CD4-positive, alpha-beta T cell treated with Interleukin-17A for 1 hour (primary cell): ENCODE measurements at regions not wholly inside any gene's neighbourhood (a gene's known extent, or its start where the extent isn't known, plus 50 kb on each side); places are given as distances from the start of the nearest gene placed in this dataset.
"Not testable (repeated sequence)": the region's sequence is repeated elsewhere in the genome, so short reads cannot be mapped to it uniquely, and the experiment has no call there.

ENCODE experiments used
- DNase-seq: peaks from one replicate; pipeline ENCODE4 v3.0.0-alpha.2; 2020

DNA sequence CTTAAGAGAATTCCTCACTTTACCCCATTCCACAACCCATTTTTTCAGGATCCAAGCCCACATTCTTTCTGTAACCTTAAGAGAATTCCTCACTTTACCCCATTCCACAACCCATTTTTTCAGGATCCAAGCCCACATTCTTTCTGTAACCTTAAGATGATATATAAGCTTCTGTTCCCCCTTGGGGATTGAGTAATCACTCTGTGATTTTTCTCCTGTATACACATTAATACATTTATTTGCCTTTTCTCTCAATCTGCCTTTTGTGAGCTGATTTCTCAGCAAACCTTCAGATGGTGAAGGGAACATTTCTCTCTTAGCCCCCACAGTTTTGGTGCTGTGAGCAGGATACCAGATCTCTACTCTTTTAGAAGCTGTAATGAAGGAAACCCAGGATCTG lies 494.1 kb downstream of the TMEM135 start:
- not testable (repeated sequence) for DNase-seq

DNA sequence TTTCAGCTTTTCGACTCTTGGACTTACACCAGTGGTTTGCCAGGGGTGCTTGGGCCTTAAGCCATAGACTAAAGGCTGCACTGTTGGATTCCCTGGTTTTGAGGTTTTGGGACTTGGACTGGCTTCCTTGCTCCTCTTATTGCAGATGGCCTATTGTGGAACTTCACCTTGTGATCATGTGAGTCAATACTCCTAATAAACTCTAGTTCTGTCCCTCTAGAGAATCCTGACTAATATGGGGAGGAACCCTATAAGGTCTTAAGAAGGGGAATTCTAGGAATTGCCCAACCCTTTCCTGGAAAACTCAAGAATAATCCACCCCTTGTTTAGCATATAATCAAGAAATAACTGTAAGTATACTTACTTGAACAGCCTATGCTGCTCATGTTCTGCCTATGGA lies 491.8 kb downstream of the TMEM135 start:
- no peak for DNase-seq

DNA sequence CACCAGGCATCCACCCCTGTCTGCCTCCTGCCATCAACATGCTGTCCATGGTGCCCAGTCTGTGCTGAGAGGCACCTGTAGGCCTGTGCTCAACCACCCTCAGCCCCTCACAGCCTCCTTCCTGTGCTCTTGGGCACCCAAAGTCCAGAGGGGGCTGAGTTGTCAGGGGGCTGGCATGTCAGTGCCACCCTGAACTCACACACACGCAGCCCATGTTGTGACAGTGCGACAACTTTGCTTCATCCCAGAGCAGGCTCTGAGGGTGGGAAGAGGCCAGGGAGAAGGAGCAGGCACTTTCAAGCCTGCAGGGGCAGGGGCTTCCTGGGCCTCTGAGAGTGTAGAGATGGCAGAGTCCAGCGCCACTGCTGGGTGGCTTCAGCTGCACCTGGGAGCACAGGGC lies 491.0 kb downstream of the TMEM135 start:
- DNase-seq, result no peak

DNA sequence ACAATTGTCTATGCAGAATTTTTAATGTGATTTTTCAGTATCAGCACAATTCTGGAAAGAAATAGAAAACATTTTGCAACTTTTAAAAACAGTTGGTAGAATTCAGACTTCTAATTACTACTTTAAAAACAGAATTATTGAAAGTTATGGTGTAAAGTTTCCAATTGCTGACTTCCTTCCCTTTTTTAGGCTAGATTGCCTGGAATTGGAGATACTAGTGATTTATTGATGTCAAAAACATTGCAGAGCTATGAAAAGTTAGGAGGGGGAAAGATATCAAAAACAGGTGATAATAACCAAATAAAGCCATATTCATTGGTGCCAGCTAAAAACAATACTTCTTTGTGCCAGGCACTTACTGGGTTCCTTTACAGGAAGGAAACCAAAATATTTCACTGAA lies 485.5 kb downstream of the TMEM135 start:
- DNase-seq, result no peak

DNA sequence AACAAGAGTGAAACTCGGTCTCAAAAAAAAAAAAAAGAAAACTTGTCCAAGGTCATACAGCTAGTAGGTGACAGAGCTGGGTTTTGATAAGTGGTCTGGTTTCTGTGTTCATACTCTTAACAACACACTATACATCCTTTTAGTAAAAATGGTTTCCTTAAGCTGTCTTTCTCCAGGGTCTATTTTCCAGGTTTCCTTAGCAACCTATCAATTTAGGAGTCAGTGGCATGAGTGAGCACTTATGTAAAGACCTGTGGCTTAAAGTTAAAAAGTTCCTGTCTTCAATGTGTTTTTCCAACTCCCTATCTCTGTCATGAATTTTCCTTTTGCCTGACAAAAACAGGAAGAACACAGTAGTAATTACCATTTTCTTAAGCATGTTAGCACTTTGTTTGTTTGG lies 480.5 kb downstream of the TMEM135 start:
- DNase-seq, result no peak

DNA sequence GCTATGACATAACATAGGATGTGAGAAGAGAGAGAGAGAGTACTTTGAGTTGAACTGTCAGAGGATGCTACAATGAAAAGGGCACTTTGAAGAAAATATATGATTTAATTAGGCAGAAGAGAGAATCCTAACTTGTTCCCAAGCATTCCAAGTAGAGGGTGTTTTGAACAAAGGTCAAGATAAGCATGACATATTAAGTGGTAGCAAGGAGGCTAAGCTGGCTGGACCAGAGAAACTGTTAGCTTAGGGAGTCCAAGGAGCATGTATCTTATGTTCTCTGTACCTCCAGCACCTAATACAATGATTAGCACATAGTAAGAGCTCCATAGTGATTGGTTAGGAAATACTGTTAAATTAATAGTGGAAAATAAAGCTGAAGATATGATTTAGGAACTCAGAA lies 479.6 kb downstream of the TMEM135 start:
- DNase-seq, result no peak

DNA sequence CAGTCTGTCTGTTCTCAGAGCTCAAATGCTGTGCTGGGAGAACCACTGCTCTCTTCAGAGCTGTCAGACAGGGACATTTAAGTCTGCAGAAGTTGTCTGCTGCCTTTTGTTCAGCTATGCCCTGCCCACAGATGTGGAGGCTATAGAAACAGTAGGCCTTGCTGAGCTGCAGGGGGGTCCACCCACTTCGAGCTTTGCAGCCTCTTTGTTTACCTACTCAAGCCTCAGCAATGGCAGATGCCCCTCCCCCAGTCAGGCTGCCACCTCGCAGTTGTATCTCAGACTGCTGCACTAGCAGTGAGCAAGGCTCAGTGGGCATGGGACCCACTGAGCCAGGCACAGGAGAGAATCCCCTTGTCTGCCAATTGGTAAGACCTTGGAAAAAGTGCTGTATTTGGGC lies 470.0 kb downstream of the TMEM135 start:
- not testable (repeated sequence) for DNase-seq

DNA sequence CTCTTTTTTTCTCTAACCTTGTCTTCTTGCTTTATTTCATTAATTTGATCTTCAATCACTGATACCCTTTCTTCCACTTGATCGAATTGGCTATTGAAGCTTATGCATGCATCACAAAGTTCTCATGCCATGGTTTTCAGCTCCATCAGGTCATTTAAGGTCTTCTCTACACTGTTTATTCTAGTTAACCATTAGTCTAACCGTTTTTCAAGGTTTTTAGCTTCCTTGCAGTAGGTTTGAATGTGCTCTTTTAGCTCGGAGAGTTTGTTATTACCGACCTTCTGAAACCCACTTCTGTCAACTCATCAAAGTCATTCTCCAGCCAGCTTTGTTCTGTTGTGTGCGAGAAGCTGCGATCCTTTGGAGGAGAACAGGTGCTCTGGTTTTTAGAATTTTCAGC lies 469.2 kb downstream of the TMEM135 start:
- DNase-seq, result not testable (repeated sequence)

DNA sequence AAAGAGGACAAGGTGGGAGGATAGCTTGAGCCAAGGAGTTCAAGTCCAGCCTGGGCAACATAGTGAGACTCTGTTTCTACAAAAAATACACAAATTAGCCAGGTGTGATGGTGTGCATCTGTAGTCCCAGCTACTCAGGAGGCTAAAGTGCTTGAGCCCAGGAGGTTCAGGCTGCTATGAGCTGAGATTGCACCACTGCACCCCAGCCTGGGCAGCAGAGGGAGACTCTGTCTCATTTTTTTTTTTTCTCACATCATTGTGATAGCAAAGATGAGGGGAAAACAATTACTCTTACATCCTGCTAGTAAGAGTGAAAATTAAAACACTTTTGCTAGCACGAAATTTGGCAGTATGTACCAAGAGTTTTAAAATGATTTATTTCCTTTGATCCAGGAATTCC lies 463.7 kb downstream of the TMEM135 start:
- DNase-seq, result no peak

DNA sequence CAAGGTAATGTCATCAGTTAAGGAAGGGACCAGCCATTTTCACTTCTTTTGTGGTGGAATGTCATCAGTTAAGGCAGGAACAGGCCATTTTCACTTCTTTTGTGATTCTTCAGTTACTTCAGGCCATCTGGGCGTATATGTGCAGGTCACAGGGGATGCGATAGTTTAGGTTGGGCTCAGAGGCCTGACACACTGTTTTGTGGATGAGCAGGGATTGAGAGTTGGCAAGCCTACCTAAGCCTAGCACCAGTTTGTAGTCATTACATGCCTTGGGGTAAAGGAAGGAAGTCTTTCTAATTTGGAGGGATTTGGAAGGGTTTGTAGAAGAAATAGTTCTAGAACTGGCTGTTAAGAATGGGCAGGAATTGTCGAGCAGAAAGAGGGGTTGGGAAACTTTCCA lies 457.2 kb downstream of the TMEM135 start:
- DNase-seq, result not testable (repeated sequence)

DNA sequence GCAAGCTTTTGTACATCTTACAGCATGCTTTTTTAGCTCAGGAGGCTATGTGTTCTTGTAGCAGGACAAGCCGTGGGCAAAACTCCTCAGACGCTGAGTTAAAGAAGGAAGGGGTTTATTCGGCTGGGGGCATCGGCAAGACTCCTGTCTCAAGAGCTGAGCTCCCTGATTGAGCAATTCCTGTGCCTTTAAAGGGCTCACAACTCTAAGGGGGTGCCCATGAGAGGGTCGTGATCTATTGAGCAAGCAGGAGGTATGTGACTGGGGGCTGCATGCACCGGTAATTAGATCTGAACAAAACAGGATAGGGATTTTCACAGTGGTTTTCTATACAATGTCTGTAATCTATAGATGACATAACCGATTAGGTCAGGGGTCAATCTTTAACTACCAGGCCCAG lies 456.3 kb downstream of the TMEM135 start:
- DNase-seq, result not testable (repeated sequence)

DNA sequence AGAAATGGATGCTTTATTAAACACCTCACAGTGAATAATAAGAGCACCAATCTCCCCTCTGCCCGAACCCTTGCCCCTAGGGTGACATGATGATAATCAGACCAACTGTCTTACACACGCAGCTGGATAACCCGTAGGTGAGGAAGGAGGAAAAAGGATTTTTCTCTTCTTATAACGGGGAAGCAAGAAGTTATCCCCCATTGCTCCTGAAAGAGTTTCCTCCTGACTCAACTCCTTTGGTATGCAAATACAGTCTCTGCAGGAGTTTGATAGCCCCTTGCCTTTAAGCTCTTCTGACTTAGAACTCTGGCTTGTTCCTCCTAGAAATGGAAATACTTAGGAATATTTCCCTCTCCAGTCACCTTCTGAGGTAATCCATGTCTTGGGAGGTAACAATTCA lies 455.8 kb downstream of the TMEM135 start:
- no peak for DNase-seq

DNA sequence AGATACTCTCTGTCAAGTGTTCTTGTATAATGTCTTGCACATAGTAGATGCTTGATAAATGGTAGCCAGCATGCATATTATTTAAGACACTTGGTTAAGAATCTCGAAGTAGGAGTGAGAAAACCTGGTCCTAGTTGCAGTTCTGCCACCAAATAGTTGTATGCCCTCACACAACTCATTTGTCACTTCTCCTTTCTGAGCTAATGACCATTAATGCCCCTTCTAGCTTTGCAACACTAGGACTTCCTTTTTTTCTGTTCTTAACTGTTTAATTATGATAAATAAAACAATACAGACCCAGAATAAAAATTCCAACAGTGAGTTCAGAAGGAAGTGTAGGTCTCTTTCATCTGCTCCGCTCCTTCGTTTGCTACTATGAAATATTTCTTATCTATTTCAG lies 453.6 kb downstream of the TMEM135 start:
- DNase-seq, result no peak

DNA sequence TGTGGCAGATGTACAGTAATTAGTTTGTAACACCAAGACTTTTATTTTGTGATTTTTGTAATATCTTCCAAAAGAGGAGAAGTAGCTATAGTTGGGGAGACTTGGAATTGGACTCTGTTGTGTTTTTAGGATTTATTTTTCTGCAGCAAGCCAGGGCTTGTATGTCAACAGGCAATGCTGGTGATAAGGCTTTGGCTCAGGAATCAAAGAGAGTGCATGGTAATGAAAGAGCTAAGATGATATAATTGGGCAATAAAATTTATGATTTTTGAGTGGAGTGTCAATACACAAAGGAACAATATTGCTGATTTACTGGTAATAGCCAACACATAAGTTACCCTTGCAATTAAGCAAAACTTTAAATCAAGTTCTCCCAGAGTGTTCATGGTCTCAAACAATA lies 452.9 kb downstream of the TMEM135 start:
- no peak for DNase-seq

DNA sequence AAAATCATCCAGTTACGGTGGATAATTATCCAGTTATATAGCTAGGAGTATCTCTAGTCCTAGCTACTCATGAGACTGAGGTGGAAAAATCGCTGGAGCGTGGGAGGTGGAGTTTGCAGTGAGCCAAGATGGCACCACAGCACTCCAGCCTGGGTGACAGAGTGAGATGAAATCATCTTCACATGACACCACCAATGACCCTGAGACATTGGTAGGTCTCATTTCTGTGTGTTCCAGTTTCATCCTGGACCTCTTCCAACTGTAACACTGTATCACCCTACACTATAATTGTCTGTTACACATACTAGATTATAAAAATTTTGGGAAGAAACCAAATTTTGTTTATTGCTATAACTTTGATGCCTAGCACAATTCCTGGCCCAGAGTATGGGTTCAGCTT lies 446.8 kb downstream of the TMEM135 start:
- no peak for DNase-seq

DNA sequence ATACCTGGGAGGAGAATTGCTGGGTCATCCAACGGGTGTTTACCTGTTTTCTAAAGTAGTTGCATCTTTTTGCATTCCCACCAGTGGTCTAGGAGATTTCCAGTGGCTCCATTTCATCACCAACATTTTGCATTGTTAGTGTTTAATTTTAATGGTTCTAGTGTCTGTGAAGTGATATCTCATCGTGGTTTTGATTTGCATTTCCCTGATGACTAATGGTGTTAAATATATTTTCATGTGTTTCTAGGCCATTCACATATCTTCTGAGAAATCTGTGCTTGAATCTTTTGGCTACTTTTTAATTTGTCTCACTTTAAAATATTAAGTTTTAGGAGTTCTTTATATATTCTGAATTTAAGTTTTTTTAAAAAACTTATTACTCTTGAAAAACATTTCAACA lies 439.6 kb downstream of the TMEM135 start:
- DNase-seq, result no peak

DNA sequence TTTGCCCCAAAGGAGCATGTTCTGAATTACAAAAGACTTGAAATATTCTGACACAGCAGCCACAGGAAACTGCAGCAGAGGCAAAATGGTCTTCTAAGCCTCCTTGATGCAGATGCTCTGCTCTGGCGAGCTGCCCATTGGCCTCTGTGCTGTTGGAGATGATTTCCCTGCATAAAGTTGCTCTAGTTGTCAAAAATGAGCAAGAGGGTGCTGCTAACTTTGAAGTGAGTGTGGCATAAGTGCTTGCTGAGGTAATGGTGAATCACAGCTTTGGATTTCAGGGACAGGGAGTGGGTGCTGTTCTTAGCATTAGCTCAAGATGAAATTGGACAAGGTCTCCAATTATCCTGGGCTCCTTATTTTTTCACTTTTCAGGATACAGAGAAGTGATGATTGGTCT lies 435.4 kb downstream of the TMEM135 start:
- no peak for DNase-seq

DNA sequence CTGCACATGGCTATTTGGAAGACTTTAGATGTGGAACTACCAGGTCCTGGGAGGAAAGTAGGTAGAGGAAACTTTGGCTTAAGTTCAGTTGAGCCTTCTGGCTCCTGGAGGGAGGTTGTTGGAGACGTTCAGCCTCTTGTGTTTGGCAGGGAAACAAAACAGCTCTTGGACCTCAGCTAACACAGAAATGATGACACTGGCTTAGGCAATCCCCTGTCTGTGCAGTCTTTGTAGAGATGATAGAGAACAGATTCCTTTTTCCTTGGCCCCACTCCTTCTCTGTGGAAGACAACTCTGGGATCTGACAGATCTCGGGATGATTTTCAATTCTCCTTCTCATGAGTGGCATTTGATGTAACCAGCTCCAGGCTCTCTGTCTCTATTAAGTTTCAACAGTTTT lies 428.5 kb downstream of the TMEM135 start:
- DNase-seq, result no peak

DNA sequence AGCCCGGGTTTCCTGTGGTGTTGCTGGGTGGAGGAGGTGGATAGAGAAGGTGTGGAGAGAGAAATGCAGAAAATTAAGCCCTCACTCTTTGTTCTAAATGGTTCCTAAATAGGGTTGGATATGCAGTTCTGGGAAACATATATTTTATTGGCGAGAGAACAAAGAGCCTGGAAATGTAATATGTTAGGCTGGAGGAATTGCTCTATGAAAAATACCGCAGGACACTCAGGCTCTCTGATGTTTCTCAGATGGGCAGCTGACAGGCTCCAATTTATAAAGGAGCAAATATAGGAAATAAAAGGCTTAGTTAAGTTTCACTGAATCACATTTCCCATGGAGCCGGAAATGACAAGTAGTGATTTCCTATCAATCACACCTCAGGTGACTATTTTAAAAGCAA lies 428.0 kb downstream of the TMEM135 start:
- DNase-seq, result no peak

DNA sequence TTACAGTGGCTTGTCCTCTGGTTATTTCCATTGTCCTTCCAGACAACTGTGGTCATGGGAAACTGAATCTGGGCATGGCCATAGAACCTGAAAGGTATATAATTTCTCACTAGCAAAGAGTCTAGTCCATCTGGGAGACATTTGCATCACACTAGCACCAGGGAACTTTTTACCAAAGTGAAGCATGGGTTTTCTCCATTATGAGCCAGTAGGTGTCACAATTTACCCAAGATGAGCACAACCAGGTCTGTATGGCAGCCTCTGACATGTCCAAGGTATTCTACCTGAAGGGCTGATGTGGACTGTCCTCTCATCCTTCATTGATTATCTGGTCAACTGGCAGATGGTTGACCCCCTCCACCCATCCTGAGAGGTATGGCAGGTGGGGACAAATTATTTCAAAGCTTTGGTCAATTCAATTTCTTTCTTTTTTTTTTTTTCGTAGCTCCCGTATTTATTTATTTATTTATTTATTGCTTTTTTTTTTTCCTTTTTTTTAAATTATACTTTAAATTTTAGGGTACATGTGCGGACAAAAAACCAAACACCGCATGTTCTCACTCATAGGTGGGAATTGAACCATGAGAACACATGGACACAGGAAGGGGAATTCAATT lies 425.9 kb downstream of the TMEM135 start:
- no peak for DNase-seq

DNA sequence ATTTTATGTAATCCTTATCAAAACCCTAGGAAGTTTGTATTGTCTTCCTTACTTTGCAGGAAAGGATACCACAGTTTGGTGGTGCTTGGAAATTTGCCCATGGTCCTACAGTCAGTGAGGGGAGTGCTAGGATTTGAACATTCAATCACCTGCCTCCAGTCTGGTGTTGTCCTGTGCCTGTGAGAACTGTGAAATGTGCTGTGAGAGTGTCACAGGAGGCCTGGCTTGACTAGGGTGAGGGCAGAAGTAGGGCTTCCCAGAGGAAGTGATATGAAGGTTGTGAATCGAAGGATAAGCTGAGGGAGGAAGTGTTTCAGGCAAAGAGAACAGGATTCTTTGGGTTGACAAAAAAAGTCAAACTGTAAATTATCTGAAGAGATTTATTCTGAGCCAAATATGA lies 424.4 kb downstream of the TMEM135 start:
- DNase-seq, result no peak

DNA sequence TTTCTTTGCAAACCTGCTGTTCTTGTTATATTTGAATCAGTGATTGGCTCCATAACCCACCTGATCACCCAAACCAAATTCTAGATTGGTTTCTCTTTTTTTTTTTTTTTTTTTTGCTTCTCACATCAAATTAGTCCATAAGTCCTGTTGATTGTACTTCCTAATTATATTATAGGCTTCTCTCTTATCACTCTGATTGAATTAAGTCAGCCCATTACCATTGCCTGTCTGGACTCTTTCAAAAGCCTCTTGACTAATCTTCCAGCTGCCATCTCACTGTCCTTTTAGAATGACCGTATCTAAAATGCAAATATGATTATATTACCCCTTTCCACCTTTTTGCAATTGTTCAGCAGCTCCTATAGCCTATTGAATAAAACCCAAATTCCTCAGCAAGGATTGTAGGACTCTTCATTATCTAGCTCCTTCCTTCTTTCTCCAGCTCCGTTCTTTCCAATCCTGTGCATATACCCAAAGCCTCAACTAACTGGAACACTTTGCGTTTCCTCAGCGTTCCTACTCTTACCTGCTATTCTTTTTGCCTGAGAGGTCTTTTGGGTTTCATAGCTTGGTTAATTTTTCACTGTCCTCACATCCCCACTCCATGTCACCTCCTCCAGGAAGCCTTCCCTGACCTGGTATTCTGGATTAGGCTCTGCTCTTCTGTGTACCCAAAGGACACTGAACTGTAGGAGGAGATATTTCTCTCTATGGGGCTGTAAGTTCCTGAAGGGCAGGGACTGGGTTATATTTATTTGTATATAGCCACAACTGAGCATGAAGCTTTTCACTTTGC lies 423.3 kb downstream of the TMEM135 start:
- no peak for DNase-seq

DNA sequence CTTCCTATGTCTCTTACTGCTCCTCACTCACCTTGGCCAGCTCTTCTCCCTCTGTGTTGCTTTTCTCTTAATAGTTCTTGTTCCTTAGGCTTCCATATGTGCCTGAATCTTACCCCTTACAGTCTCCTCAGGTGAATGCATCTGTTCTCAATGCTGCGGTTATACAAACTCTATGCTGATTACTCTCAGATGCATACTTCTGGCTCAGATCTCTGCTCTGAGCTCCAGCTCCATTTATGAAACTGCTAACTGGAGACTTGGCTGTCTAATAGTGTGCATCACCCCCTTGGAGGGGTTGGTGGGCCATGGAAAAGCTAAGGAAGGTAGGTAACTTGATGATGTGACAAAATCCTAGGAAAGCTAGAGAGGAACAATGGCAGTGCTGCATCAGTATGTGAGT lies 422.5 kb downstream of the TMEM135 start:
- no peak for DNase-seq

DNA sequence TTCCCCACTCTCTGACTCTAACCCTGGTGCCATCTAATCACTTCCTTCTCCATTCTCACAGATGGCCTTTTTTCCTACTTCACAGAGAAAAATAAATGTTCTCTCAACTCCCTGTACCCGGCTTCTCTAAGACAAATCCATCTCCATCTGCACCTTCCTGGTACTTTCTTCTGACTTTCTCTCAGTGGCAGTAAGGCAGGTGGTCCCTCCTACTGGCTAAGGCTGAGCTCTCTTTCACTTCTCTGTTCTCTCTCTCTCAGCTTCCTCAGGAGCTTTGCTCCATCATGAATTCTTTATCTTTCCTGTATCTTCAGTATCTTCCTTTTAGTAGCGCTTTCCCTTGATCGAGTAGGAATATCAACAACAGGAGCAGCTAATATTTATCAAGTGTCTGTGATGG lies 421.6 kb downstream of the TMEM135 start:
- no peak for DNase-seq

DNA sequence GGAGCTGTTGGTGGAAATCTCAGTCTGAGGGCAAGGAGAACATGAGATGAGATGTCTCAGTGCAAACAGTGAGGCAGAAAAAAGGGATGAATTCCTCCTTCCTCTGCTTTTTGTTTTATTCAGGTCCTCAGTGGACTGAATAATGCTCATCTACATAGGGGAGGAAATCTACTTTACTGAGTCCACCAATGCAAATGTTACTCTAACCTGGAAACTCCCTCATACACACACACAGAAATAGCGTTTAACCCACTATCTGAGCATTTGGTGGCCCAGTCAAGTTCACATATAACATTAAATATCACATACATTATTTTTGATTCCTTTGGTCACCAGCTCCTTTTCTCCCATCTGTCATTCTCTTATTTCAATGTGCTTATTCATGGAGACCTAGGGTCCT lies 418.8 kb downstream of the TMEM135 start:
- no peak for DNase-seq
